Smooth muscle cell (in vitro differentiated cells): ENCODE measurements at regions not wholly inside any gene's neighbourhood (a gene's known extent, or its start where the extent isn't known, plus 50 kb on each side); places are given as distances from the start of the nearest gene placed in this dataset.

Source experiments
- DNase-seq: peaks from one replicate; lab custom pipeline; 2025; ENCODE audit not compliant: unreplicated experiment; lab: John Stamatoyannopoulos, UW
- H2AFZ ChIP-seq: fragments of 200-600 bp; sonication (generic); 2 replicates; pipeline ENCODE4 v1.6.0; 2016; ENCODE audit warnings: antibody characterized with exemption, low read depth, mild to moderate bottlenecking
- H3F3A ChIP-seq: fragments of 200-600 bp; sonication (generic); 2 replicates; pipeline ENCODE4 v1.6.0; 2017; ENCODE audit warnings: antibody characterized with exemption, low read depth
- H3K27ac ChIP-seq: fragments of 200-600 bp; sonication (generic); 2 replicates; pipeline ENCODE4 v1.5.1; 2016; ENCODE audit warnings: low read depth, mild to moderate bottlenecking
- H3K27me3 ChIP-seq: fragments of 200-600 bp; sonication (generic); 2 replicates; pipeline ENCODE4 v1.6.1; 2016; ENCODE audit warnings: low read depth, mild to moderate bottlenecking
- H3K36me3 ChIP-seq: fragments of 200-600 bp; sonication (generic); 2 replicates; pipeline ENCODE4 v1.5.1; 2016; ENCODE audit warnings: low read depth
- H3K4me1 ChIP-seq: fragments of 200-600 bp; sonication (generic); 2 replicates; pipeline ENCODE4 v1.5.1; 2016; ENCODE audit warnings: low read depth
- H3K4me2 ChIP-seq: fragments of 200-600 bp; sonication (generic); 2 replicates; pipeline ENCODE4 v1.6.0; 2016; ENCODE audit warnings: mild to moderate bottlenecking
- H3K4me3 ChIP-seq: fragments of 200-600 bp; sonication (generic); 2 replicates; pipeline ENCODE4 v1.5.1; 2016; ENCODE audit warnings: mild to moderate bottlenecking
- H3K79me2 ChIP-seq: fragments of 200-600 bp; sonication (generic); 2 replicates; pipeline ENCODE4 v1.6.0; 2016; ENCODE audit warnings: low read depth, mild to moderate bottlenecking
- H3K9ac ChIP-seq: fragments of 200-600 bp; sonication (generic); 2 replicates; pipeline ENCODE4 v1.6.0; 2016; ENCODE audit warnings: low read depth
- H3K9me3 ChIP-seq: fragments of 200-600 bp; sonication (generic); replicated peaks from 2 replicates; pipeline ENCODE4 v1.5.1; 2016; ENCODE audit warnings: low read depth
- H4K20me1 ChIP-seq: fragments of 200-600 bp; sonication (generic); 2 replicates; pipeline ENCODE4 v1.6.0; 2016; ENCODE audit warnings: low read depth
- WGBS: methylation state at CpG from one replicate; pipeline ENCODE4 v1.1.7; 2016; ENCODE audit warnings: low lambda C conversion rate; 5-methylcytosine and 5-hydroxymethylcytosine counted together
- TF ChIP-seq, protein P1 (sequence below): fragments of 200-600 bp; sonication (generic); IDR thresholded peaks from 2 replicates; pipeline ENCODE4 v1.5.1; 2017; ENCODE audit warnings: borderline replicate concordance, mild to moderate bottlenecking, antibody characterized with exemption; ENCODE audit not compliant: insufficient read depth, poor library complexity, severe bottlenecking

DNA sequence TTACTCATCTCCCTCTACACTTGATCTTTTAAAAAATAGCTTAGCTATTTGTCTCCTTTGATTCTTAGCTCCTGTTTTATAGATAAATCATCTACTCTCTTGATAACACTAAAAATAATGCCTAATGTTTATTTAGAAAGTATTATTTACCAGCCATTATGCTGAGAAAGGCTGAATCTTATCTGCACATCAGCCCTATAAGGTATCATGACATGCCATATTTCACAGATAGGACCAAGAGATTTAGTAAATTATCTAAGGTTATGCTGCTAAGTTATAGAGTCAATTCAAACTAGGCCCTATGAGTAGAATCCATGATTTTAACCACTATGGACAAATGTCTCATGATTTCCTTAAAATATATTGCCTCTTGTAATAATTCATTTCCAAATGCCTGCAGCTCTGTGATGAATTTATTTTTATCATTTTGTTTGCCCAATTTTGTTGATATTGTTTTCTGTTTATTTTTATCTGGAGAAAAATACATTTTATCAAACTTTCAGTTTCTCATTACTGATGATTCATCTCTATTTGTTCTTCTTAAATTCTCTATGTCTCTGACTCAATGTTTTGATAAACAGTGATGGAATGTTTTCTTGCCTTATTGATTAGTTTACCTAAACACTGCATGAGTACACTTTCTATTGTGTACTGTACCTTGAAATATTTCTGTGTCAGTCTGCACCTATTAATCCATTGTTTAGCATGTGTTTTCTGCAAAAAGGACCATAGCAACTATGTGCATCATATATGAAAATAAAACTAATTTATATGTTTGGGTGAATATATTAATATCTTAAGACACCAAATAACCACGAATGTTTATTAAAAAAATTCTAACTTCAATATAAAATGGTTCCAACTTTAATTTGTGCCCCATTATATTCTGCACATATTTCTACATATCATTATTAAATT lies 300.8 kb downstream of the CDH9 start:
- H3F3A ChIP-seq = no peaks in the 10 kb centered on the region
- DNase-seq = no peak
- TF ChIP-seq, protein P1, sequence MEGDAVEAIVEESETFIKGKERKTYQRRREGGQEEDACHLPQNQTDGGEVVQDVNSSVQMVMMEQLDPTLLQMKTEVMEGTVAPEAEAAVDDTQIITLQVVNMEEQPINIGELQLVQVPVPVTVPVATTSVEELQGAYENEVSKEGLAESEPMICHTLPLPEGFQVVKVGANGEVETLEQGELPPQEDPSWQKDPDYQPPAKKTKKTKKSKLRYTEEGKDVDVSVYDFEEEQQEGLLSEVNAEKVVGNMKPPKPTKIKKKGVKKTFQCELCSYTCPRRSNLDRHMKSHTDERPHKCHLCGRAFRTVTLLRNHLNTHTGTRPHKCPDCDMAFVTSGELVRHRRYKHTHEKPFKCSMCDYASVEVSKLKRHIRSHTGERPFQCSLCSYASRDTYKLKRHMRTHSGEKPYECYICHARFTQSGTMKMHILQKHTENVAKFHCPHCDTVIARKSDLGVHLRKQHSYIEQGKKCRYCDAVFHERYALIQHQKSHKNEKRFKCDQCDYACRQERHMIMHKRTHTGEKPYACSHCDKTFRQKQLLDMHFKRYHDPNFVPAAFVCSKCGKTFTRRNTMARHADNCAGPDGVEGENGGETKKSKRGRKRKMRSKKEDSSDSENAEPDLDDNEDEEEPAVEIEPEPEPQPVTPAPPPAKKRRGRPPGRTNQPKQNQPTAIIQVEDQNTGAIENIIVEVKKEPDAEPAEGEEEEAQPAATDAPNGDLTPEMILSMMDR = no peak

DNA sequence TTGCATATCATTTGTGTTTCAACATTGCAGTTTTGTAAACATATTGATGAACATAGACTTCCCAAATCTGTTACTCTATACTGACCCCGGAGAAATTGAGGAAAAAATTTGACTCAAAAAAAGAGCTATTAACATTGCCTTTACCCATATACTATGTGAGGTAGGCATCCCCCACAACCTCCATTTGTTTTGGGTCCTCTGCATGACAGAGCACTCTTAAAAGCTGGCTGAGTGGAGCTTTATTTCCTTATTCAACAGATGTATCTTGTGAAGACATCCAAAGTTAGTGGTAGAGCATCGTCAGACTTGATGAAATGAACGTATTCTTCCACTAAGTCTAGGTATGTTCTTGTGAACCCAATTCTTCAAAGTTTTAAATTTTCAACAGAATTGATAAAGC lies 310.5 kb downstream of the CDH9 start:
- H3K79me2 ChIP-seq = no peaks in the 10 kb centered on the region
- 71% methylated on average over 3 of the region's 3 CpGs for WGBS

More for the DNA sequence above, 300.8 kb downstream of the CDH9 start:
- H3K27ac ChIP-seq = no peak overlapping the region
- WGBS = 68% methylated on average over 1 of the region's 1 CpG
- no peaks in the 10 kb centered on the region for H3K9me3 ChIP-seq
- no peaks in the 10 kb centered on the region for H3K4me1 ChIP-seq
- no peak overlapping the region for H2AFZ ChIP-seq
- no peaks in the 10 kb centered on the region for H4K20me1 ChIP-seq
- H3K27me3 ChIP-seq = no peaks in the 10 kb centered on the region
- no peak overlapping the region for H3K4me2 ChIP-seq
- H3K36me3 ChIP-seq = no peaks in the 10 kb centered on the region
- H3K79me2 ChIP-seq = no peaks in the 10 kb centered on the region
- no peak overlapping the region for H3K9ac ChIP-seq
- no peak overlapping the region for H3K4me3 ChIP-seq

DNA sequence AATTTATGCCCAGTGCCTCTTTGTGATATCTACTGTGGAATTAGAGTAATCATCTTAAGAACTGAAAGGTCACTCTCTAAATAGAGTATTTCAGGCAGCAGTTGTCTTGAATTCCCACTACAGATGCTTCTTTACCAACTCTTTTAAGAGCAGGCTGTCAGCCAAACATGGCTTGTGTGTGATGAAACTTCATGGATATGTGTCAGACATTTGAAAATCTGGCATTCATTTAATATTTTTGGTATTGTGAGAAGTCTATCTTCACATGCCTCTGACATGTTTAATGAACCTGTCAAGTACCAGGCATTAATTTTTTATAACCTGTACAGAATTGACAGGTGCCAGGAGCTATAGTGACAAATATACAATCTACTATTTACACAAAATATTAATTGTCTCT lies 318.6 kb downstream of the CDH9 start:
- Histone ChIP-seq H3K4me2 (no peak overlapping the region), H3K79me2 (no peaks in the 10 kb centered on the region), H4K20me1 (no peaks in the 10 kb centered on the region), H3K4me3 (no peak overlapping the region), H3K4me1 (no peaks in the 10 kb centered on the region), H3F3A (no peaks in the 10 kb centered on the region), H3K27me3 (no peaks in the 10 kb centered on the region), H3K36me3 (no peaks in the 10 kb centered on the region), H2AFZ (no peak overlapping the region), H3K9me3 (no peaks in the 10 kb centered on the region), H3K27ac (no peak overlapping the region), H3K9ac (no peak overlapping the region)
- DNase-seq = no peak
- TF ChIP-seq, protein P1 = no peak

More for the DNA sequence above, 310.5 kb downstream of the CDH9 start:
- H3K4me1 ChIP-seq = no peaks in the 10 kb centered on the region
- H3K27me3 ChIP-seq = no peaks in the 10 kb centered on the region
- H4K20me1 ChIP-seq = no peaks in the 10 kb centered on the region
- TF ChIP-seq, protein P1 = no peak
- H3K9ac ChIP-seq = no peak overlapping the region
- H3K27ac ChIP-seq = no peak overlapping the region
- H3K9me3 ChIP-seq = no peaks in the 10 kb centered on the region
- no peak overlapping the region for H3K4me2 ChIP-seq
- no peak for DNase-seq
- no peaks in the 10 kb centered on the region for H3K36me3 ChIP-seq
- H2AFZ ChIP-seq = no peak overlapping the region
- no peaks in the 10 kb centered on the region for H3F3A ChIP-seq
- no peak overlapping the region for H3K4me3 ChIP-seq

DNA sequence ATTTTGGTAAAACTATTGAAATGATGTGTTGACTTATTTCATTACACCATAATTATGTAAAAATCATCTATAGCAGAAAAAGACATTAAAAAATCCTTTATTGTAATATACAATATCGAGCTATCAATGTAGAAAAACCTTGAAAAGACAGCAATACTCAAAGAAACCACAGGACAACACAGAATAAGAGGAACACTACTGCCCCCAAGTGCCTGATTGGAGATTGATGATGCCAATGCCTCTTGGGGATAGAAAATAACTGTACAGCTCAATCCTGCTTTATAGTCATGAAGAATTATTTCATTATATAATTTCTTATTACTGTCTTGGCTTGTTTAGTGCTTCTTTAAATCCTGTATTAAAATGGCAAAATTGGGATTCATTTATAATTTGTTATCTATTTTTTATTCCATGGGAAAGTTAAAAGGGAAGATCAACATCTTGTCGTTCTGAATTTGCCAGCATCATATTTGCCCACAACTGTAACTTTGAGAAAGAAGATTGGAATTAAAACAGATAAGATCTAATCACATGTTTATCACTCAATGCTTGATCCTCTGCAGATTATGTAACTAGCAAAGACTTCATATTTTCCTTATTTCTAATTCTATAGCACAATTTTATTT lies 337.5 kb downstream of the CDH9 start:
- DNase-seq = no peak
- H3K9me3 ChIP-seq = no peaks in the 10 kb centered on the region
- H4K20me1 ChIP-seq = no peaks in the 10 kb centered on the region
- H2AFZ ChIP-seq = no peak overlapping the region
- H3K79me2 ChIP-seq = no peaks in the 10 kb centered on the region
- no peaks in the 10 kb centered on the region for H3F3A ChIP-seq
- TF ChIP-seq, protein P1 = peak; percentile 53
- no peaks in the 10 kb centered on the region for H3K36me3 ChIP-seq
- 63% methylated on average over 2 of the region's 2 CpGs for WGBS
- no peak overlapping the region for H3K4me3 ChIP-seq
- no peaks in the 10 kb centered on the region for H3K4me1 ChIP-seq
- no peak overlapping the region for H3K27ac ChIP-seq
- no peak overlapping the region for H3K4me2 ChIP-seq
- H3K27me3 ChIP-seq = peaks cover 20% of the 10 kb centered on the region
- H3K9ac ChIP-seq = no peak overlapping the region
